ENCODE measurements at regions not wholly inside any gene's neighbourhood (a gene's known extent, or its start where the extent isn't known, plus 50 kb on each side); places are given as distances from the start of the nearest gene placed in this dataset.
"Not testable (repeated sequence)": the region's sequence is repeated elsewhere in the genome, so short reads cannot be mapped to it uniquely, and the experiment has no call there.

DNA sequence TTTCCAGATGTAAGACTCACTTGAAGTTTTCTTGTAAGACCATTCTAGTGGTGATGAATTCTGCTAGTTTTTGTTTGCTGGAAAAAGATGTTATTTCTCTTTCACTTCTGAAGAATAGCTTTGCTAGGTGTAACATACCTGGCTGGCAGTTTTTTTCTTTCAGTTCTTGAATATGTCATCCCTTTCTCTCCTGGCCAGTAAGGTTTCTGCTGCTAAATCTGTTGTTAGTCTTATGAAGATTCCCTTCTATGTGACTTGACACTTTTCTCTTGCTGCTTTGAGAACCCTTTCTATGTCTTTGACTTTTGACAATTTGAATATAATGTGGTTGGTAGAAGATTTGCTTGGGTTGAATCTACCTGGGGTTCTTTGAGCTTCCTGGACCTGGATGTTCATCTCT lies 314.7 kb upstream of the NOX3 start:
- TF ChIP-seq POLR2A (IDR thresholded peaks at IDR 0.05), result no peak
- TF ChIP-seq, protein P1, sequence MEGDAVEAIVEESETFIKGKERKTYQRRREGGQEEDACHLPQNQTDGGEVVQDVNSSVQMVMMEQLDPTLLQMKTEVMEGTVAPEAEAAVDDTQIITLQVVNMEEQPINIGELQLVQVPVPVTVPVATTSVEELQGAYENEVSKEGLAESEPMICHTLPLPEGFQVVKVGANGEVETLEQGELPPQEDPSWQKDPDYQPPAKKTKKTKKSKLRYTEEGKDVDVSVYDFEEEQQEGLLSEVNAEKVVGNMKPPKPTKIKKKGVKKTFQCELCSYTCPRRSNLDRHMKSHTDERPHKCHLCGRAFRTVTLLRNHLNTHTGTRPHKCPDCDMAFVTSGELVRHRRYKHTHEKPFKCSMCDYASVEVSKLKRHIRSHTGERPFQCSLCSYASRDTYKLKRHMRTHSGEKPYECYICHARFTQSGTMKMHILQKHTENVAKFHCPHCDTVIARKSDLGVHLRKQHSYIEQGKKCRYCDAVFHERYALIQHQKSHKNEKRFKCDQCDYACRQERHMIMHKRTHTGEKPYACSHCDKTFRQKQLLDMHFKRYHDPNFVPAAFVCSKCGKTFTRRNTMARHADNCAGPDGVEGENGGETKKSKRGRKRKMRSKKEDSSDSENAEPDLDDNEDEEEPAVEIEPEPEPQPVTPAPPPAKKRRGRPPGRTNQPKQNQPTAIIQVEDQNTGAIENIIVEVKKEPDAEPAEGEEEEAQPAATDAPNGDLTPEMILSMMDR (IDR thresholded peaks at IDR 0.05), result no peak
- H3K4me1 ChIP-seq (replicated peaks in 1 of 2), result no peaks in the 10 kb centered on the region
- intact Hi-C loops (cut with DNase I), result no loop called here
- no peak overlapping the region for H3K27ac ChIP-seq
- no peaks in the 10 kb centered on the region for H3K36me3 ChIP-seq (replicated peaks in 1 of 2)
- DNase-seq, result no peak
- no peaks in the 10 kb centered on the region for H3K27me3 ChIP-seq
- no peak overlapping the region for H3K4me3 ChIP-seq
- no peaks in the 10 kb centered on the region for H3K9me3 ChIP-seq (replicated peaks in 1 of 3)

GRCh38 chr6:155765275-155766194 lies 309.9 kb upstream of the NOX3 start:
- 66 to 71% (median 69%) methylated on average over 8 of the region's 8 CpGs for WGBS, 4 donors
- Histone ChIP-seq H3K27ac (peak overlapping the region in 1 of 5 donors; percentile 52), H3K4me3 (no peak overlapping the region), H3K36me3 (replicated peaks in 1 of 2) (no peaks in the 10 kb centered on the region), H3K4me1 (replicated peaks in 1 of 2) (no peaks in the 10 kb centered on the region), H3K9me3 (replicated peaks in 1 of 3) (peaks cover 0 to 2% (median 0%) of the 10 kb centered on the region in 3 donors), H3K27me3 (no peaks in the 10 kb centered on the region)
- DNase-seq, result no peak
- TF ChIP-seq, protein P1 (IDR thresholded peaks at IDR 0.05), result no peak
- TF ChIP-seq POLR2A (IDR thresholded peaks at IDR 0.05), result no peak
- intact Hi-C loops (cut with DNase I), result no loop called here

GRCh38 chr6:155762649-155763048 lies 307.0 kb upstream of the NOX3 start:
- no peaks in the 10 kb centered on the region for H3K27me3 ChIP-seq
- H3K4me1 ChIP-seq (replicated peaks in 1 of 2), result no peaks in the 10 kb centered on the region
- WGBS, 4 donors, result 91 to 93% (median 91%) methylated on average over 3 of the region's 3 CpGs
- H3K4me3 ChIP-seq, result no peak overlapping the region
- no peaks in the 10 kb centered on the region for H3K36me3 ChIP-seq (replicated peaks in 1 of 2)
- intact Hi-C loops (cut with DNase I), result no loop called here
- TF ChIP-seq, protein P1 (IDR thresholded peaks at IDR 0.05), result no peak
- TF ChIP-seq POLR2A (IDR thresholded peaks at IDR 0.05), result no peak
- H3K9me3 ChIP-seq (replicated peaks in 1 of 3), result peaks cover 0 to 2% (median 0%) of the 10 kb centered on the region in 3 donors
- DNase-seq, result no peak
- no peak overlapping the region for H3K27ac ChIP-seq

GRCh38 chr6:155755452-155755851 lies 299.8 kb upstream of the NOX3 start:
- no peaks in the 10 kb centered on the region for H3K36me3 ChIP-seq (replicated peaks in 1 of 2)
- no peak overlapping the region for H3K27ac ChIP-seq
- intact Hi-C loops (cut with DNase I), result no loop called here
- DNase-seq, result no peak
- no peak for TF ChIP-seq POLR2A (IDR thresholded peaks at IDR 0.05)
- TF ChIP-seq, protein P1 (IDR thresholded peaks at IDR 0.05), result no peak
- no peaks in the 10 kb centered on the region for H3K27me3 ChIP-seq
- no peaks in the 10 kb centered on the region for H3K4me1 ChIP-seq (replicated peaks in 1 of 2)
- 23 to 48% (median 30%) methylated on average over 3 of the region's 3 CpGs for WGBS, 4 donors
- H3K9me3 ChIP-seq (replicated peaks in 1 of 3), result no peaks in the 10 kb centered on the region
- no peak overlapping the region for H3K4me3 ChIP-seq

DNA sequence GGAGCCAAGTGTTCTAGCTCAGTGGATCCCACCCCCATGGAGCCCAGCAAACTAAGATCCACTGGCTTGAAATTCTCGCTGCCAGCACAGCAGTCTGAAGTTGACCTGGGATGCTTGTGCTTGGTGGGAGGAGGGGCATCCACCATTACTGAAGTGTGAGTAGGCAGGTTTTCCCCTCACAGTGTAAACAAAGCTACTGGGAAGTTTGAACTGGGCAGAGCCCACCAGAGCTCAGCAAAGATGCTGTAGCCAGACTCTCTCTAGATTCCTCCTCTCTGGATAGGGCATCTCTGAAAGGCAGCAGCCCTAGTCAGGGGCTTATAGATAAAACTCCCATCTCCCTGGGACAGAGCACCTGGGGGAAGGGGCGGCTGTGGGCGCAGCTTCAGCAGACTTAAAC lies 293.1 kb upstream of the NOX3 start:
- H3K9me3 ChIP-seq (replicated peaks in 1 of 3); H3K4me3 ChIP-seq; H3K4me1 ChIP-seq (replicated peaks in 1 of 2); H3K27ac ChIP-seq; DNase-seq; intact Hi-C loops (cut with DNase I); H3K36me3 ChIP-seq (replicated peaks in 1 of 2); H3K27me3 ChIP-seq: not testable (repeated sequence)
- WGBS, 4 donors, result 75 to 90% (median 81%) methylated on average over 1 to 3 of the region's 3 CpGs; no CpG with 5 or more reads in 1 of the 4 donors
